ENCODE measurements at regions not wholly inside any gene's neighbourhood (a gene's known extent, or its start where the extent isn't known, plus 50 kb on each side); places are given as distances from the start of the nearest gene placed in this dataset.

GRCh38 chr1:98048244-98048643 is 127.4 kb upstream of the DPYD start:
- 0 to 2% methylated on average over 15 of the region's 15 CpGs for WGBS, 2 donors
- intact Hi-C loops (cut with DNase I): no loop called here
- DNase-seq (peak; percentile 80 to 85 (median 82)), ATAC-seq (peak; percentile 90)
- Histone ChIP-seq H3K36me3 (replicated peaks in 1 of 2; ENCODE audit: insufficient read depth in 1 of 2, low read depth in 2 of 2) (no peaks in the 10 kb centered on the region), H3K4me1 (peaks cover 26% of the 10 kb centered on the region), H3K9me3 (no peaks in the 10 kb centered on the region), H3K27me3 (peaks cover 0 to 40% of the 10 kb centered on the region in 2 donors), H3K27ac (no peak overlapping the region), H3K4me3 (no peak overlapping the region)
- TF ChIP-seq CTCF (IDR thresholded peaks at IDR 0.05): peak in 4 of 7 experiments; percentile 16 to 24 (median 18)
- no peak for TF ChIP-seq POLR2A (IDR thresholded peaks at IDR 0.05)

GRCh38 chr1:98047171-98047570 is 126.3 kb upstream of the DPYD start:
- TF ChIP-seq POLR2A (IDR thresholded peaks at IDR 0.05): no peak
- TF ChIP-seq CTCF (IDR thresholded peaks at IDR 0.05): no peak
- Histone ChIP-seq H3K36me3 (replicated peaks in 1 of 2; ENCODE audit: insufficient read depth in 1 of 2, low read depth in 2 of 2) (no peaks in the 10 kb centered on the region), H3K4me3 (no peak overlapping the region), H3K27me3 (peaks cover 0 to 38% of the 10 kb centered on the region in 2 donors), H3K9me3 (no peaks in the 10 kb centered on the region), H3K27ac (no peak overlapping the region), H3K4me1 (peaks cover 25% of the 10 kb centered on the region)
- ATAC-seq (no peak), DNase-seq (no peak)
- intact Hi-C loops (cut with DNase I): no loop called here
- WGBS, 2 donors: 21 to 41% methylated on average over 1 of the region's 1 CpG

DNA sequence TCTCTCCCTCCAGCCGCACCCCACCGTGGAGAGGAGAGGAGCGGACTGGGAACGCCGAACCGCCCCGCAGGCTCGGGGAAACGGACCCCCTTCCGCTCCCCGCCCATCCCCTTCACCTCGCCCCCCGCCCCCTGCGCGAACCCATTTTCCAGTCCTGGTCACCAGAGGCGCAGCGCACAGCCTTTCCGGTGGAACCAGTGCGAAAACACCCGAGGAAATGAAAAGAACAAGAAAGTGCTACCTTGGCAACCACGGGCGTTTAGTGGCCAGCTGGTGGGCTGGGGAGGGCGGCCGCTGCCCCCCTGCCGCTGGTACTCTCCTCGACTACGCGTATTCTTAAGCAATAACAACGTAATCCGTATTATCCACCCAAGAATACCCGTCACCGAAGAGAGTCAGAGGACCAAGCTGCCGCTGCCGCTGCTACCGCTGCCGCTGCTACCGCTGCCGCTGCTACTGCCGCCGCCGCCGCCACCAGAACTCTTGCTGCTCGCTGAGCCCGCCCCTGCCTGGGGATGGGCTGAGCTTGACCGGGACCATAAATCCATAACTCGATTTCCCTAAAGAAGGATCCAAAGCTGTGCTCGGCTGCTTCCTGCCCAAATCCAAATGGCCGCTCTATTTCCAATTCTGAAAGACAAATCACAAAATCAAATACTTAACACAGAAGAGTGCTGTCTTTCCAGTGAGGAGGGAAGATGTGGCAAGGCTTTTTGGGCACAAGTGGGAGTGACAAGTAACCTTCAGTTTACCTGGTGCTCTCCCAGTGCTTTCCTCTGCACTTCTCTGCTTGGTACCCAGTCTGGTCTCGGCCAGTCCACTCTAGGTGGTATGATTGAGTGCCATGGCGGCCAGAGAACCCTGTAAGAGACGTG is 125.2 kb upstream of the DPYD start:
- intact Hi-C loops (cut with DNase I): no loop called here
- Histone ChIP-seq H3K4me3 (no peak overlapping the region), H3K4me1 (peaks cover 25% of the 10 kb centered on the region), H3K36me3 (replicated peaks in 1 of 2; ENCODE audit: insufficient read depth in 1 of 2, low read depth in 2 of 2) (no peaks in the 10 kb centered on the region), H3K27me3 (peaks cover 0 to 35% of the 10 kb centered on the region in 2 donors), H3K9me3 (no peaks in the 10 kb centered on the region), H3K27ac (no peak overlapping the region)
- TF ChIP-seq CTCF (IDR thresholded peaks at IDR 0.05) (no peak), POLR2A (IDR thresholded peaks at IDR 0.05) (no peak)
- DNase-seq: no peak
- 4 to 5% methylated on average over 50 to 51 of the region's 51 CpGs for WGBS, 2 donors
- ATAC-seq: no peak

DNA sequence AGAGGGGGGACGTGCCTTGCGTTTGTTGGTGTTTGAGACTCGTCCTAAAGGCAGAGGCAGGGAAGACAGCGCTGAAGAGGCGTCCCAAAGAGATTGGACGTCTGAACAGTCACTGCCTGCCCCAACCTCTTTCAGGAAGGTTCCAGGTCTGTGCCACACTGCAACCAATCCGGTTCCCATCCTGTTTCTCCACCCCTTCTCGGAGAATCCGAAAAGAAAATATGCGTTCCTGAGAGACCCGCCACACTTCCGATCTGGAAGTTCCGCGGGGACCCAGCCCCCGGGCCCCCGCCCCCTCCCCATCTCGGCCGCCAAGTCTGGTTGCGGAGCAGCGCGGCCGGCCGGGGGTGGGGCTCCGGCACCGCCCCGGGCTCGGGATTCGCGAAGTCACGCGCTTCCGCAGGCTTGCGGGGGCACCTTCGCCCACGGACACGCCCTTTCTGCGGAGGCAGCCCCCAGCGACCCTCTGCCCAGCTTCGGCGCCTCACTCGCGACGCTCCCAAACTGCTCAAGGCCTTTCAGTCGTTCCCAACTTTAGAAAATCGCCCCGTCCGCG is 124.5 kb upstream of the DPYD start:
- H3K27ac ChIP-seq: no peak overlapping the region
- no peaks in the 10 kb centered on the region for H3K36me3 ChIP-seq (replicated peaks in 1 of 2; ENCODE audit: insufficient read depth in 1 of 2, low read depth in 2 of 2)
- peaks cover 25% of the 10 kb centered on the region for H3K4me1 ChIP-seq
- intact Hi-C loops (cut with DNase I): no loop called here
- H3K27me3 ChIP-seq: peaks cover 0 to 30% of the 10 kb centered on the region in 2 donors
- no peak overlapping the region for H3K4me3 ChIP-seq
- DNase-seq: no peak
- TF ChIP-seq POLR2A (IDR thresholded peaks at IDR 0.05) (no peak), CTCF (IDR thresholded peaks at IDR 0.05) (no peak)
- H3K9me3 ChIP-seq: no peaks in the 10 kb centered on the region
- no peak for ATAC-seq
- 0 to 4% methylated on average over 21 to 42 of the region's 48 CpGs for WGBS, 2 donors

All from body of pancreas (tissue), 4 donors.